ENCODE measurements at regions not wholly inside any gene's neighbourhood (a gene's known extent, or its start where the extent isn't known, plus 50 kb on each side); places are given as distances from the start of the nearest gene placed in this dataset.
"Not testable (repeated sequence)": the region's sequence is repeated elsewhere in the genome, so short reads cannot be mapped to it uniquely, and the experiment has no call there.

DNA sequence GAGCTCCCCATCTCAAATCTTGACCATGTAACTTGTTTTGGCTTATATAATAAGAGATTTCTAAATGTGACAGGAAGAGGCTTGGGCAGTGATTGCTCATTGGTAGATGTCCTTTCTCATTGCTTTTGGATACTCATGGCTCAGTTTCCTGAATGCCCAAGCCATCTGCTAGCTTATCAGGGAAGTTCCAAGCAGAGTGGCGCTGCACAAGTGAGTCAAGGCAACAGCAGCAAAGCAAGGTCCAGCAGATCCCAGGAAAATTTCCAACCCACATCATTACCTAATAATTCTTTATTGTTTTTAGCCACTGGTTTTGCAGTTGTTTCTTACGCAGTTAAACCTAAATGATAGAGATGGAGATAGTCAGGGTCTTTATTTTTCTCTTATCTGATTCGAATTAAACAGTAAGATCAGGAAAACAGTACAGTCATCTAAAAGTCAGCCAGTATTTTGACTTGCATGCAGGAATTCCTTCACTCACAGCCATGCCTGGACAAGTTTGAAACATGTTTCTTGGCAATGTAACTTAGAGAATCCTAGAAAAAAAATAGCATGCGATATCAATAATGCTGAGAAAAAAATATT lies 349.7 kb upstream of the TMEFF2 start:
- FAIRE-seq (no peak), DNase-seq (ENCODE audit: insufficient read length, low spot score) (no peak)

DNA sequence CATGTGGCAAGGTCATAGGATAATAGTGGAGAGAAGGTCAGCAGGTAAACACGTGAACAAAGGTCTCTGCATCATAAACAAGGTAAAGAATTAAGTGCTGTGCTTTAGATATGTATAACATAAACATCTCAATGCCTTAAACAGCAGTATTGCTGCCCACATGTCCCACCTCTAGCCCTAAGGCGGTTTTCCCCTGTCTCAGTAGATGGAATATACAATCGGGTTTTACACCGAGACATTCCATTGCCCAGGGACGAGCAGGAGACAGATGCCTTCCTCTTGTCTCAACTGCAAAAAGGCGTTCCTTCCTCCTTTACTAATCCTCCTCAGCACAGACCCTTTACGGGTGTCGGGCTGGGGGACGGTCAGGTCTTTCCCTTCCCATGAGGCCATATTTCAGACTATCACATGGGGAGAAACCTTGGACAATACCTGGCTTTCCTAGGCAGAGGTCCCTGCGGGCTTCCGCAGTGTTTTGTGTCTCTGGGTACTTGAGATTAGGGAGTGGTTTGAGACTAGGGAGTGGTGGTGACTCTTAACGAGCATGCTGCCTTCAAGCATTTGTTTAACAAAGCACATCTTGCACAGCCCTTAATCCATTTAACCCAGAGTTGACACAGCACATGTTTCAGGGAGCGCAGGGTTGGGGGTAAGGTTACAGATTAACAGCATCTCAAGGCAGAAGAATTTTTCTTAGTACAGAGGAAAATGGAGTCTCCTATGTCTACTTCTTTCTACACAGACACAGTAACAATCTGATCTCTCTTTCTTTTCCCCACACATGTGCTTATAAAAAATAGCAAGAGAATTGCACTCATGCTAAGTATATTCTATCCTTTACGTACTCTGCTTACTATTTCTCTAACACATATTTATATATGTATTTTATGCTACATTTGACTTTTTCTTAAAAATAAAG lies 347.7 kb upstream of the TMEFF2 start:
- FAIRE-seq; DNase-seq (ENCODE audit: insufficient read length, low spot score): not testable (repeated sequence)

More for the DNA sequence above, 349.7 kb upstream of the TMEFF2 start:
- TF ChIP-seq, protein P1, sequence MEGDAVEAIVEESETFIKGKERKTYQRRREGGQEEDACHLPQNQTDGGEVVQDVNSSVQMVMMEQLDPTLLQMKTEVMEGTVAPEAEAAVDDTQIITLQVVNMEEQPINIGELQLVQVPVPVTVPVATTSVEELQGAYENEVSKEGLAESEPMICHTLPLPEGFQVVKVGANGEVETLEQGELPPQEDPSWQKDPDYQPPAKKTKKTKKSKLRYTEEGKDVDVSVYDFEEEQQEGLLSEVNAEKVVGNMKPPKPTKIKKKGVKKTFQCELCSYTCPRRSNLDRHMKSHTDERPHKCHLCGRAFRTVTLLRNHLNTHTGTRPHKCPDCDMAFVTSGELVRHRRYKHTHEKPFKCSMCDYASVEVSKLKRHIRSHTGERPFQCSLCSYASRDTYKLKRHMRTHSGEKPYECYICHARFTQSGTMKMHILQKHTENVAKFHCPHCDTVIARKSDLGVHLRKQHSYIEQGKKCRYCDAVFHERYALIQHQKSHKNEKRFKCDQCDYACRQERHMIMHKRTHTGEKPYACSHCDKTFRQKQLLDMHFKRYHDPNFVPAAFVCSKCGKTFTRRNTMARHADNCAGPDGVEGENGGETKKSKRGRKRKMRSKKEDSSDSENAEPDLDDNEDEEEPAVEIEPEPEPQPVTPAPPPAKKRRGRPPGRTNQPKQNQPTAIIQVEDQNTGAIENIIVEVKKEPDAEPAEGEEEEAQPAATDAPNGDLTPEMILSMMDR (IDR thresholded peaks at IDR 0.05; ENCODE audit: insufficient read depth, missing control alignments): no peak

DNA sequence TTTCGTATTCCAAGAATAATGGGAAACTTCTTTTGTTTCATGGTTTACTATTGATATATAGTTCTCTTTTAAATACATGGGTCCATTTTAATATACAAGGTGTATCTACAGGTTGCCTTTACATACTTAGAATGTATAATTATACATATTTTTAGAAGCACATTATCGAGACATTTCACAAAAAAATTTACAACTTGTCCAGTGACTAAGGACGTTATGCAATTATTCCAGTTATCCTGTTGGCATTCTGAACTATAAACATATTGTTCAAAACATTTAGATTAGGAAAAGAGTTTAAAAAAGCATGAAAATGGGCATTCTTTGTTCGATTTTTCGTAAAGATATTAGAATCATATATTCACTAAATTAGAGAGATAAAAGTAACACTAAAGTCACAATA lies 344.6 kb upstream of the TMEFF2 start:
- FAIRE-seq (no peak), DNase-seq (ENCODE audit: insufficient read length, low spot score) (no peak)
- TF ChIP-seq, protein P1 (IDR thresholded peaks at IDR 0.05; ENCODE audit: insufficient read depth, missing control alignments): no peak

DNA sequence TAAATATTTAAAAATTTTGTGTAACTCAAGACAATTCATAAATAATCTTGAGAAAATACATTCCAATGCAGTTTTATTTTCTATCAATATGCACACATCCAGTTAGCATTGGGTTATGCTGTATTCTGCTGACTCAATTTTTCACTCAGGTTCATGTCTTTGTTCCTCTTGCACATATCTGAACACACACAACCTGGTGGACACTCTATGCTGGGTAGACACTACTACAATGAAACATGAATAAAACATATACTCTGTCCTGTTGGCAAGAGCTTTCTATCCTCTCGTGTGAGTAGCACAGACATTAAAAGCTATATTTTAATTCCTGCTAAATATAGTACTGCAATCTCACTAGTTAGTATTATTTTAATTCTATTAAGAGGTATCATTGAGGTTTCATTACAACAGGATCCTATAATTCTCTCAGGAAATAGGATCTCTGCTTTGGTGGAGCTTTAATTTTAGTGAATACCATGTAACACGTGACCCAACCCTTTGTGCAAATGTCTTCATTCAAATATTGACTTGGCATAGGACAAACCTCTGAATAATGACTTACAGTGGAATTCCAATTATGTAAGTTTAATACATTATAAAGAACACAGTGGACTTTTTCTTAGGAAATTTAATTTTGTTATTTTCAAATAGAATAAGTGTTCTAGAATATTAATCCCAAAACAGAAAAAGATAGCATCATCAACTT lies 342.3 kb upstream of the TMEFF2 start:
- peak; percentile 55 for FAIRE-seq
- TF ChIP-seq, protein P1 (IDR thresholded peaks at IDR 0.05; ENCODE audit: insufficient read depth, missing control alignments): no peak
- DNase-seq (ENCODE audit: insufficient read length, low spot score): no peak

DNA sequence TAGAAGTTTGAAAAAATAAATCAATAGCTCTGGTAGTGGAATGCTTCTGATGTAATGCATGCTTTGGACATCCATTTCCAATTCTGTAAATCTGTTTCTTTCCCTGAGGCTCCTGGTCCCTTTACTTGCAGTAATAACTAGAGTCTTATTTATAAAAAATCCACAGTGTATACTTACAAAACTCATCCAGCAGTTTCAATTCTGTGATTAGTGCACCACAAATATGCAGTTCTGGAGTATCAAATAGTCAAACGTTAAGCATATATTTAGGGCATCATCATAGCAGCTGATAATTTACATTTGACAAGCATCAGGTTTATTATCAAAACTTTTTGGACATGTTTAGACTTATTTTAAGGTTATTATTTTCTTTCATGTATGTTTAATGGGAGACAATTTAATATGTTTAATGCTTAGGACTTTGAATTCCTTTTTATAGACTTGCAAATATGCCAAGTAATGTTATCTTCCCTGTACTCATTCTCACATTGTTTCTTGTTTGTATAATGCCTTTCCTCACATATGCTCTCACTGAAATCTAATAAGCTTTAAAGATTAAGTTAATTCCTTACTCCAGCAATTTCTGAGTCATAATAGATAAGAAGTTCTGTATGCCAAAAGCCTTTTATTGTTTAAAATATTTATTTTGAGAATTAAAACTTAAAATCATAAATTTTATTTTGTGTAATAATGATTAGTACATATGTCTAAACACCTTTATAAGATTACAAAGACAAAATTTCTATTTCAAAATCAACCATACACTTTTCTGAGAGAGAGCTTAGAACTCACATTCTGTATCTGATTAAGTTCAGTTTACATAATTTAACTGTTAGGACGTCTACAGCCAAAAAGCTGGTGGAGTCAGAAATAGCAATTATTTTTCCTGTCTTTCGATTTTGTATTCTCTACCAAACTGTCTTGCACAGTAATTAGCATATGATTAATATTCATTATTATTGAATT lies 341.5 kb upstream of the TMEFF2 start:
- FAIRE-seq (peak; percentile 94), DNase-seq (ENCODE audit: insufficient read length, low spot score) (no peak)
- TF ChIP-seq, protein P1 (IDR thresholded peaks at IDR 0.05; ENCODE audit: insufficient read depth, missing control alignments): no peak

DNA sequence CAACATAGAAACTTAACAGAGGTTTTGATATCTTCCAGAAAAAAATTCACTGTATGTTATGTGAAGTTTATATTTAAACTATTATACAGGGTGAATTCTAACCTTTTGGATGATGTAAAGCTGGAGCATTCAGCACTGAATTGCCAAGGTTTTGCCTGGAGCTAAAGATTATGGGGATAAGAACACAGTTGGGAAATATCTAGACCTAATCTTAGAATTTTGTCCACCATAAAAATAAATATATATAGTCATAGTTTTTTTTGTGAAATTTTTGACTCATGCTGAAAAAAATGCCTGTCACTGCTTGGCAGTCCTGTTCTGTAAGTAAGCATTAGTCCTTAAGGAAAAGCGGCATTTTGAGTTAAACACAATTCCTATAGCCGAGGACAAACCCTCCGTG lies 339.3 kb upstream of the TMEFF2 start:
- no peak for FAIRE-seq
- TF ChIP-seq, protein P1 (IDR thresholded peaks at IDR 0.05; ENCODE audit: insufficient read depth, missing control alignments): no peak
- no peak for DNase-seq (ENCODE audit: insufficient read length, low spot score)

DNA sequence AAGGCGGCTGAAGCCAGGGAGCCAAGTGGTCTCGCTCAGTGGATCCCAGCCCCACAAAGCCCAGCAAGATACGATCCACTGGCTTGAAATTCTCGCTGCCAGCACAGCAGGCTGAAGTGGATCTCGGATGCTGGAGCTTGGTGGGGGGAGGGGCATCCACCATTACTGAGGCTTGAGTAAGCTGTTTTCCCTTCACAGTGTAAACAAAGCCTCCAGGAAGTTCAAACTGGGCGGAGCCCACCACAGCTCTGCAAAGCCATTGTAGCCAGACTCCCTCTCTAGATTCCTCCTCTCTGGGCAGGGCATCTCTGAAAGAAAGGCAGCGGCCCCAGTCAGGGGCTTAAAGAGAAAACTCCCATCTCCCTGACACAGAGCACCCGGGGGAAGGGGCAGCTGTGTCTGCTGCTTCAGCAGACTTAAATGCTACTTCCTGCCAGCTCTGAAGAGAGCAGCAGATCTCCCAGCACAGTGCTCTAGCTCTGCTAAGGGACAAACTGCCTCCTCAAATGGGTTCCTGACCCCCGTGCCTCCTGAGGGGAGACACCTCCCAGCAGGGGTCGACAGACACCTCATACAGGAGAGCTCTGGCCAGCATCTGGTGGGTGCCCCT lies 330.0 kb upstream of the TMEFF2 start:
- DNase-seq (ENCODE audit: insufficient read length, low spot score); FAIRE-seq: not testable (repeated sequence)

DNA sequence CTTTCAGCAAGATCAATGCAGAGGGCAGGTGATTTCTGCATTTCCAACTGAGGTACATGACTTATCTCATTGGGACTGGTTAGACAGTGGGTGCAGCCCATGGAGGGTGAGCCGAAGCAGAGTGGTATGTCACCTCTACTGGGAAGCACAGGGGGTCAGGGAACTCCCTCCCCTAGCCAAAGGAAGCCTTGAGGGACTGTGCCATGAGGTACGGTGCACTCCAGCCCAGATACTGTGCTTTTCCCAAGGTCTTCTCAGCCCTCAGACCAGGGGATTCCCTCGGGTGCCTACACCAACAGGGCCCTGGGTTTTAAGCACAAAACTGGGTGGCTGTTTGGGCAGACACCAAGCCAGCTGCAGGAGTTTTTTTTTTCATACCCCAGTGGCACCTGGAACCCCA lies 329.5 kb upstream of the TMEFF2 start:
- not testable (repeated sequence) for DNase-seq (ENCODE audit: insufficient read length, low spot score); FAIRE-seq

Data from D721Med (cell line).